Thoracic aorta (tissue), 2 donors: ENCODE measurements at regions not wholly inside any gene's neighbourhood (a gene's known extent, or its start where the extent isn't known, plus 50 kb on each side); places are given as distances from the start of the nearest gene placed in this dataset.
"Not testable (repeated sequence)": the region's sequence is repeated elsewhere in the genome, so short reads cannot be mapped to it uniquely, and the experiment has no call there.

Experiments
- ATAC-seq: fragments of 150-250 bp; one replicate; pipeline ENCODE4 v1.8.0; 2017; ENCODE audit warnings: low read depth; ENCODE audit not compliant: insufficient number of reproducible peaks, low FRiP score
- DNase-seq: peaks from one replicate; pipeline ENCODE4 v3.0.0-alpha.2; 2020; ENCODE audit warnings: low spot score
- H3K27ac ChIP-seq, 2 donors: fragments of 200-600 bp; sonication (generic); 1 replicate in 1 of 2; 2 replicates in 1 of 2; pipeline ENCODE4 v1.5.1; 2016; ENCODE audit warnings: mild to moderate bottlenecking in 2 of 2, moderate library complexity in 2 of 2
- H3K27me3 ChIP-seq: fragments of 200-600 bp; sonication (generic); replicated peaks from 2 replicates; pipeline ENCODE4 v1.6.0; 2016; ENCODE audit warnings: mild to moderate bottlenecking; ENCODE audit not compliant: insufficient read depth
- H3K36me3 ChIP-seq: fragments of 200-600 bp; sonication (generic); one replicate; pipeline ENCODE4 v1.5.1; 2016
- H3K4me1 ChIP-seq, 2 donors: fragments of 200-600 bp; sonication (generic); 1 replicate in 1 of 2; 2 replicates in 1 of 2; pipeline versions ENCODE4 v1.5.1 to v1.6.0; 2016; ENCODE audit warnings: low read depth in 2 of 2, mild to moderate bottlenecking in 1 of 2; ENCODE audit not compliant: control insufficient read depth in 1 of 2
- H3K4me3 ChIP-seq: fragments of 200-600 bp; sonication (generic); 2 replicates; pipeline ENCODE4 v1.5.1; 2016; ENCODE audit warnings: mild to moderate bottlenecking
- H3K9me3 ChIP-seq: fragments of 200-600 bp; sonication (generic); 2 replicates; pipeline ENCODE4 v1.5.1; 2016

GRCh38 chr5:177941386-177941785 is 54.7 kb downstream of the PROP1 start:
- H3K4me3 ChIP-seq, H3K36me3 ChIP-seq, H3K27ac ChIP-seq, H3K4me1 ChIP-seq, ATAC-seq, DNase-seq, H3K9me3 ChIP-seq, H3K27me3 ChIP-seq: not testable (repeated sequence)

- not testable (repeated sequence) for ATAC-seq, H3K4me1 ChIP-seq, H3K9me3 ChIP-seq
Observed at GRCh38 chr5:177939246-177940171, 56.5 kb downstream of the PROP1 start.

GRCh38 chr5:177938767-177939166 is 57.3 kb downstream of the PROP1 start:
- H3K36me3 ChIP-seq, H3K4me1 ChIP-seq, DNase-seq, H3K27ac ChIP-seq, H3K27me3 ChIP-seq, H3K9me3 ChIP-seq, H3K4me3 ChIP-seq, ATAC-seq: not testable (repeated sequence)

More at GRCh38 chr5:177939246-177940171, 56.5 kb downstream of the PROP1 start:
- H3K27me3 ChIP-seq, H3K36me3 ChIP-seq, DNase-seq, H3K27ac ChIP-seq: not testable (repeated sequence)
- peak overlapping the region; percentile 44 for H3K4me3 ChIP-seq

- H3K27me3 ChIP-seq, H3K36me3 ChIP-seq, H3K27ac ChIP-seq, DNase-seq, H3K4me3 ChIP-seq, ATAC-seq, H3K4me1 ChIP-seq, H3K9me3 ChIP-seq: not testable (repeated sequence)
Observed at GRCh38 chr5:177934233-177934632, 61.8 kb downstream of the PROP1 start.

- not testable (repeated sequence) for DNase-seq, H3K27ac ChIP-seq, H3K9me3 ChIP-seq, ATAC-seq, H3K4me1 ChIP-seq, H3K27me3 ChIP-seq, H3K36me3 ChIP-seq, H3K4me3 ChIP-seq
Observed at GRCh38 chr5:177930269-177931022, 65.6 kb downstream of the PROP1 start.

GRCh38 chr5:177929618-177930017 is 66.4 kb downstream of the PROP1 start:
- H3K27me3 ChIP-seq, ATAC-seq, H3K4me1 ChIP-seq, H3K36me3 ChIP-seq, H3K9me3 ChIP-seq, DNase-seq, H3K27ac ChIP-seq, H3K4me3 ChIP-seq: not testable (repeated sequence)

- H3K4me3 ChIP-seq, H3K27me3 ChIP-seq, H3K9me3 ChIP-seq, H3K4me1 ChIP-seq, ATAC-seq, H3K27ac ChIP-seq, H3K36me3 ChIP-seq, DNase-seq: not testable (repeated sequence)
Observed at GRCh38 chr5:177927500-177927899, 68.5 kb downstream of the PROP1 start.

GRCh38 chr5:177924577-177924976 is 71.5 kb downstream of the PROP1 start:
- not testable (repeated sequence) for H3K4me3 ChIP-seq, H3K4me1 ChIP-seq, H3K27me3 ChIP-seq, DNase-seq, H3K9me3 ChIP-seq, H3K27ac ChIP-seq, H3K36me3 ChIP-seq, ATAC-seq

- not testable (repeated sequence) for H3K9me3 ChIP-seq, H3K36me3 ChIP-seq, DNase-seq, H3K4me3 ChIP-seq, H3K27ac ChIP-seq, H3K4me1 ChIP-seq, H3K27me3 ChIP-seq, ATAC-seq
Observed at GRCh38 chr5:177923837-177924236, 72.2 kb downstream of the PROP1 start.

- DNase-seq, H3K36me3 ChIP-seq, H3K9me3 ChIP-seq, H3K4me1 ChIP-seq, ATAC-seq, H3K4me3 ChIP-seq, H3K27ac ChIP-seq, H3K27me3 ChIP-seq: not testable (repeated sequence)
Observed at GRCh38 chr5:177923189-177923588, 72.9 kb downstream of the PROP1 start.

- not testable (repeated sequence) for DNase-seq, H3K4me1 ChIP-seq, H3K4me3 ChIP-seq, ATAC-seq, H3K36me3 ChIP-seq, H3K9me3 ChIP-seq, H3K27me3 ChIP-seq, H3K27ac ChIP-seq
Observed at GRCh38 chr5:177909261-177909660, 86.8 kb downstream of the PROP1 start.

GRCh38 chr5:177902806-177903205 is 93.2 kb downstream of the PROP1 start:
- not testable (repeated sequence) for ATAC-seq, H3K27me3 ChIP-seq, DNase-seq

More at GRCh38 chr5:177902806-177903205, 93.2 kb downstream of the PROP1 start:
- not testable (repeated sequence) for H3K27ac ChIP-seq, H3K9me3 ChIP-seq, H3K4me1 ChIP-seq, H3K4me3 ChIP-seq, H3K36me3 ChIP-seq
